Activated T-helper 1 cell treated with anti-CD3 and anti-CD28 coated beads, Interleukin-12 subunit alpha, Interleukin-12 subunit beta, Interleukin-2, Interleukin-4 antibody, amounts not matched to agents 30 ng/mL and 10 ng/mL and 1 ng/mL, durations not matched to agents 14 hours and 24 hours and 36 hours (primary cell): ENCODE measurements at regions not wholly inside any gene's neighbourhood (a gene's known extent, or its start where the extent isn't known, plus 50 kb on each side); places are given as distances from the start of the nearest gene placed in this dataset.
"Not testable (repeated sequence)": the region's sequence is repeated elsewhere in the genome, so short reads cannot be mapped to it uniquely, and the experiment has no call there.

Experiments
- DNase-seq: peaks from one replicate; pipeline ENCODE4 v3.0.0; 2021; ENCODE audit warnings: low spot score
- H3K27ac Mint-ChIP-seq: one replicate; pipeline ENCODE4 v1.8.0; 2021; ENCODE audit warnings: mild to moderate bottlenecking, mixed read lengths
- H3K27me3 Mint-ChIP-seq: one replicate; pipeline ENCODE4 v1.8.0; 2022; ENCODE audit warnings: mild to moderate bottlenecking, moderate library complexity, mixed read lengths; ENCODE audit not compliant: insufficient read depth
- H3K36me3 Mint-ChIP-seq: one replicate; pipeline ENCODE4 v1.8.0; 2021; ENCODE audit warnings: low read depth, mixed read lengths
- H3K4me1 Mint-ChIP-seq: one replicate; pipeline ENCODE4 v1.8.0; 2021; ENCODE audit warnings: low read depth, mixed read lengths
- H3K4me3 Mint-ChIP-seq: one replicate; pipeline ENCODE4 v1.8.0; 2021; ENCODE audit warnings: mild to moderate bottlenecking, moderate library complexity, mixed read lengths
- H3K9me3 Mint-ChIP-seq: one replicate; pipeline ENCODE4 v1.8.0; 2021; ENCODE audit warnings: mixed read lengths
- intact Hi-C: fragments of 100-400 bp; cut with micrococcal nuclease; formaldehyde crosslinking; loops from one replicate; pipeline ENCODE4 v1.15.1; 2024

DNA sequence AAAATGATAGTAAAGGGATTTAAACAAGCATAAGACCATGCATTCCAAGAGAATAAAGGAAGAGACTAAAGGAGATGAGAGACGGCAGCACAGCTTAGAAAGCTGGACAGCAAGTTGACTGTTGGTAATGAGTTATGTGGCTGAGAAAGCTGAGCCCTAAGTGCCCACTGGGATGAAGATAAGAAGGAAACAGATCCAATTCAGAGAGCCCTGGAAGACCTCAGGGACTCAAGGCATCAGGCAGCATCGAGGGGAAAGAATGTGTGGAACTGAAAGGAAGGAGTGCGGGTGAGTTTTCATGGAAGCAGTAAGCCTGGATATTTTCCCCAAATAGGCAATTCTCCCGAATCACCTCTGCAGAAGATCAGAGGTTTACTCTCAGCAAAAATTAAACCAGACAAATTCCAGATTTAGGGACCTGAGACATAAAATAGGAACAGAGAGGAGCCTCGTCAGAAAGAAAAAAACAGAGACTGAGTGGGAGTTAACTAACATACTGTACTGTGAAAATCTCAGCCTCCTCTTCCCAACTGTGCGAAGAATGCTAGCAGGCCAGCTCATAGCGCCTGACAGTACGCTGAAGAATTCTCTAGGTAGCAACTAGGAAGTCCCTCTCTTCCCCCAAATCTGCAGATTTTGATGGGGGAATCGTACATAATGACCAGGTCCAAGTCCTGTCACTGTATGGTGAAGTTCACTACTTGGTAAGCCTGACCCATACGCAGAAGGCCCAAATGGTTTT is 187.7 kb upstream of the TAPT1 start:
- no peak for DNase-seq
- H3K4me3 Mint-ChIP-seq: no peak overlapping the region
- no peaks in the 10 kb centered on the region for H3K9me3 Mint-ChIP-seq
- H3K36me3 Mint-ChIP-seq: no peaks in the 10 kb centered on the region
- H3K4me1 Mint-ChIP-seq: no peaks in the 10 kb centered on the region
- no peaks in the 10 kb centered on the region for H3K27me3 Mint-ChIP-seq
- intact Hi-C loops: no loop called here
- no peak overlapping the region for H3K27ac Mint-ChIP-seq

DNA sequence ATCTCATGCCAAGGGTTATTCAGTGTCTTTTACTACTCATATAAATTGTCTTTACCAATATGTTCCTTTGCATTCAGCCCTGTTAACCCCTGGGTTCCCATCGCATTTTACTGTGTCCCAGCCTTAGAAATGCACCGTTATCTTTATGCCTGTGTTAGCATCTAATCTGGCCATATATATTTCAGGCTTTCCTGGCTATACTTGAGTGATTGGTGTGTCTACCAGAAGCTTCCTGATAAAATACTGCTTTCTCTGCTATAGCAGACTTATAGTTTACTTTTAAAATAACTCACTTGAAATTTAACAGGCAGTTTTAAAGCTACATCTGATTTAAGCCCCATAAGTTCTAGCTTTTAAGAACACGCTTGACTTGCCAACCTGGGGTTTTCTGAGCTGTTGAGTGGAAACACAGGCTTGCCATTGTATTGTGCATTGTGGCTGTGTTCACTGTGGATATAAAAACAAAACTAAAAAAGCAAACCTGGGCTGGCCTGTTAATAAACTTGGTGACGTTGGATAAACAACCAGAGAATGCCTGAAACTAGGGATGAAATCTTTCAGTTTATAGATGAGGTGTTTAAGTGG is 185.3 kb upstream of the TAPT1 start:
- Mint-ChIP-seq H3K27me3 (no peaks in the 10 kb centered on the region), H3K4me1 (no peaks in the 10 kb centered on the region)

DNA sequence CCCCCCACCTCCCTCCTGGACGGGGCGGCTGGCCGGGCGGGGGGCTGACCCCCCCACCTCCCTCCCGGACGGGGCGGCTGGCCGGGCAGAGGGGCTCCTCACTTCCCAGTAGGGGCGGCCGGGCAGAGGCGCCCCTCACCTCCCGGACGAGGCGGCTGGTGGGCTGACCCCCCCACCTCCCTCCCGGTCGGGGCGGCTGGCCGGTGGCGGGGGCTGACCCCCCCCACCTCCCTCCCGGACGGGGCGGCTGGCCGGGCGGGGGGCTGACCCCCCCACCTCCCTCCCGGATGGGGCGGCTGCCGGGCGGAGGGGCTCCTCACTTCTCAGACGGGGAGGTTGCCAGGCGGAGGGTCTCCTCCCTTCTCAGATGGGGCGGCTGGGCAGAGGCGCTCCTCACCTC is 166.9 kb upstream of the TAPT1 start:
- H3K9me3 Mint-ChIP-seq, H3K27me3 Mint-ChIP-seq, H3K4me1 Mint-ChIP-seq, H3K36me3 Mint-ChIP-seq, DNase-seq, H3K4me3 Mint-ChIP-seq, H3K27ac Mint-ChIP-seq, intact Hi-C loops: not testable (repeated sequence)

More for the DNA sequence above, 185.3 kb upstream of the TAPT1 start:
- intact Hi-C loops: no loop called here
- DNase-seq: no peak
- Mint-ChIP-seq H3K36me3 (no peaks in the 10 kb centered on the region), H3K4me3 (no peak overlapping the region), H3K27ac (no peak overlapping the region), H3K9me3 (no peaks in the 10 kb centered on the region)

DNA sequence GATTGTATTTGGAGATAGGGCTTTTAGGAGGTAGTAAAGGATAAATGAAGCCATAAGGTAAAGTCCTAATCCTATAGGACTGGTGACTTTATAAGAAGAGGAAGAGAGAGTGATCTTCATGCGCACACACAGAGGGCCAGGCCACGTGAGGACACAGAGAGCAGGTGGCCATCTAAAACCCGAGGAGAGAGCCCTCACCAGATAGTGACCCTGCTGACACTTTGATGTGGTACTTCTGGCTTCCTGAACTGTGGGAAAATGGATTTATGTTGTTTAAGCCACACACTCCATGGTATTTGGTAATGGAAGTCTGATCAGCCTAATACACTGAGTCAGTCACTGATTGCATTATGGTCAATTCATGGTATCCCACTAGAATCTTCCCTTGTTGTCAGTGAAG is 164.9 kb upstream of the TAPT1 start:
- Mint-ChIP-seq H3K36me3 (no peaks in the 10 kb centered on the region), H3K27ac (no peak overlapping the region), H3K4me1 (no peaks in the 10 kb centered on the region), H3K27me3 (no peaks in the 10 kb centered on the region), H3K4me3 (no peak overlapping the region), H3K9me3 (no peaks in the 10 kb centered on the region)
- intact Hi-C loops: no loop called here
- no peak for DNase-seq

DNA sequence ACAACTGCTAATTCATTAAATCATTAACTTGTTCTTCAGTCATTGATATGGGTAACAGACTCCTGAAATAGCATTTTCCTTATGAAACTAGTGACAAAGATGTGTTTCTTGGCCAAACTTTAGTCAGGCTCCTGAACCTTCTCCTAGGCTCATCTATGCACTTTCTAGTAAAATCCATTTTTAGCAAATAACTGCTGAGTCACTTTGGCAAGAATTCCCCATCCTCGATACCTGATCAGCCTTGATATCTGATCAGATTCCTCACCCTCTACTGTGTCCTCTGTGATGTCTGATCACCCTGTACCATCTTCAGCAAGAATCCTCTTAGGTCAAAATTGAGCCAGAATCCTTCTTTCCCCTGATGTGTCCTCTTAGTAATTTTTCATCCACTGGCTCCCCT is 161.2 kb upstream of the TAPT1 start:
- DNase-seq: no peak
- intact Hi-C loops: no loop called here
- no peaks in the 10 kb centered on the region for H3K4me1 Mint-ChIP-seq
- H3K9me3 Mint-ChIP-seq: no peaks in the 10 kb centered on the region
- no peak overlapping the region for H3K4me3 Mint-ChIP-seq
- no peaks in the 10 kb centered on the region for H3K27me3 Mint-ChIP-seq
- H3K36me3 Mint-ChIP-seq: no peaks in the 10 kb centered on the region
- no peak overlapping the region for H3K27ac Mint-ChIP-seq

DNA sequence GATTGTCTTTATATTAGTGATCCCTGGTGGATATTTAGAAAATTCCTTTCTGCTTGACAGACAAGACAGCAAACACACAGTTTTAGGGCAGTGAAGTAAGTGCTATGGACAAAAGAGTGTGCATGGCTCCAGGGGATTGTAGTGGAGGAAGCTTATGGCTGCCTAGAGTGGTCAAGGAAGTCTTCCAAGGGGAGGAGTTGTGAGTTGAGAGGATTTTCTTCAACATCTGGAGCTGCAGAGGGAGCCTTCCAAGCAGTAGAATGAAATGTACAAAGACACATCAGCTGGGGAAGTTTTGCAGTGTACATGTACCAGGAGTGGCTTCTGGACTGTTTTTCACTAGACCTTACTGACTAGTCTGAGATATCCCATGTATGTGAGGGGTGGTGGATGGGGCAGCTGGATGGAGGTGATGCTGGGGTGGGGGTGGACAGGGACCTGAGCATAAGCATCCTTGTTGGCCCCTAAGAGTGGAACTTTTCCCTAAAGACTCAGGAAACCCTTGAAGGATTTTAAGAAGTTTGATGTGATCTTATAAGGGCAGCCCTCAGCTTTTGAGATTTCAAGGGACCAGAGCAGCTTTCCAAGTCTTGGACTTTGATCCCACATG is 160.5 kb upstream of the TAPT1 start:
- Mint-ChIP-seq H3K4me3 (no peak overlapping the region), H3K9me3 (no peaks in the 10 kb centered on the region), H3K27me3 (no peaks in the 10 kb centered on the region), H3K4me1 (no peaks in the 10 kb centered on the region), H3K36me3 (no peaks in the 10 kb centered on the region), H3K27ac (no peak overlapping the region)
- DNase-seq: no peak
- intact Hi-C loops: no loop called here

DNA sequence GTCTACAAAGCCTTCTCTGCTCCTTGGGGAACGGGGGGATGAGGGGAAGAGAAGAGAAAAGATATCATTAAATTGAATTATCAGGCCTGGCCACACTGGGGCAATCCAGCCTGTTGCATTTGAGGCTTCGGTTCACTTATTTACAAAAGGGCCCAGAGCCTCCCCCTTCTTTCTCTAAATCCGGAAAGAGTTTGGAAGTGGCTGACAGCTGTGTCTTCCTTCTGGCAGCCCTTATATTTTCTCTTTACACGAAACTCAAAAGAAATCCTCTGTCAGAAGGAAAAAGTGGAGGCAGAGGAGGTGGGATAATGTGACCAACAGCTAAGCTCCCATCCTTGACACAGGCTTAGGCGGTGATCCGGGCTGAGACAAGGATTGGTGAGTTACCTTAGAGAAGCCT is 158.3 kb upstream of the TAPT1 start:
- Mint-ChIP-seq H3K36me3 (no peaks in the 10 kb centered on the region), H3K27ac (no peak overlapping the region), H3K4me1 (no peaks in the 10 kb centered on the region), H3K9me3 (no peaks in the 10 kb centered on the region), H3K4me3 (no peak overlapping the region), H3K27me3 (no peaks in the 10 kb centered on the region)
- no peak for DNase-seq
- intact Hi-C loops: no loop called here

DNA sequence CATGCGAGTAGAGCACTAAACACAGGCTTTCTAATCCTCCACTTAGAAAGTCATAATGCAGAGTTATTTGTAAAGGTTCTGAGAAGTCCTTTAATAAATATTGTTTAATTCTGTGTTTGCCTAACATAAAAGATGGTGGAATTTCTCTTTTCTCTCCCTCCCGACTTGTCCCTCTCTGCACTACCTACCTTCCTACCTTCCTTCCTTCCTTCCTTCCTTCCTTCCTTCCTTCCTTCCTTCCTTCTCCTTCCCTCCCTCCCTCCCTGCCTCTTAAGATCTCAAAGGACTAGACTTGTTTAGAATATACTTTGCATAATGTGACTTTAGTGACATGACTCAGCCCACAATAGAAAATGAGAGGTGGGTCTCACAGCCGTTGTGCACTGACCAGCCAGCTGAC is 156.3 kb upstream of the TAPT1 start:
- no peak for DNase-seq
- Mint-ChIP-seq H3K4me1 (no peaks in the 10 kb centered on the region), H3K27me3 (no peaks in the 10 kb centered on the region), H3K9me3 (no peaks in the 10 kb centered on the region), H3K27ac (no peak overlapping the region), H3K36me3 (no peaks in the 10 kb centered on the region), H3K4me3 (no peak overlapping the region)
- intact Hi-C loops: no loop called here

DNA sequence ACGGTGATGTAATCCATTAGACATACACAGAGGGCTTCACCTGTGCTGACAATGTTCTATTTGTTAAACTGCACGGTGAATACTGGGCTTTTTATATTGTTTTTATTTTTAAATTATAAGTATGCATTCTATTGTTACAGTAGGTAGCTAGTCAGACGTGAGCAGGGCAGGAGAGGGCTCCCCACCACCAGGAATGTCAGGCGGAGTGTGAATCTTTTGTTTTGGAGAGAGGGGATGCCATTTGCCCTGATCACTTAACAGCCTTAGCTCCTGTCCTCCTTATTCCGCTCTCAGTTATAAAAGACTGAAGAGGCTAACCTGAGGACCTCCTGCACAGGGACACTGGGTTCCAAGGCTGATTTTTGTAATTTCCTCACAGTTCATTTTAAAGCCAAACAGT is 151.6 kb upstream of the TAPT1 start:
- H3K9me3 Mint-ChIP-seq: no peaks in the 10 kb centered on the region
- no peak overlapping the region for H3K27ac Mint-ChIP-seq
- no peak for DNase-seq
- H3K4me3 Mint-ChIP-seq: no peak overlapping the region
- H3K4me1 Mint-ChIP-seq: no peaks in the 10 kb centered on the region
- intact Hi-C loops: no loop called here
- no peaks in the 10 kb centered on the region for H3K27me3 Mint-ChIP-seq
- H3K36me3 Mint-ChIP-seq: no peaks in the 10 kb centered on the region

DNA sequence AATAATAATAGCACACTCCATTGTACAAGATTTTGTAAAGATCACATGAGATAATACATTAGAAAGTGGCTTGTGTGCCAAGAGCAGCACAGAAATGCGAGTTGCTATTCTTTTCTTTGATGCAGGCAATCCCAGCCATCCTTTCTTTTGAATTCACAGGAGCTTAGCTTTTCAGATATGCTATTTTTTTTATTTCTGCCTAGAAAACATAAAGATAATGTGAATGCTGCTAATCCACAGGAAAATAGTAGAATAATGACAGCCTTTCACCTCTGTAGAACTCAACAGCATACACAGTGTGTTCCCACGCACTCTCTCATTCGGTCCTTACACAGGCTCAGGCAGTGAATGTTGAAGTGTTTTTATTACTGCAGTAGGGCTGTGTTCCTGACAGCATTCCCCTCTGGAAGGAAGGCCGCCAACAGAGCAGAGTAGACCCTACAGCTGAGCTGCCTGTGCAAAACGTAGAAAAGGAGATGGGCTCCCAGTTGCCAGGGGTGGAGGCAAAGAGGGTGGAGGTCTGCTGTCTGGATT is 138.8 kb upstream of the TAPT1 start:
- Mint-ChIP-seq H3K27me3 (no peaks in the 10 kb centered on the region), H3K4me3 (no peak overlapping the region), H3K27ac (no peak overlapping the region), H3K9me3 (no peaks in the 10 kb centered on the region), H3K36me3 (no peaks in the 10 kb centered on the region), H3K4me1 (no peaks in the 10 kb centered on the region)
- no peak for DNase-seq
- intact Hi-C loops: no loop called here

DNA sequence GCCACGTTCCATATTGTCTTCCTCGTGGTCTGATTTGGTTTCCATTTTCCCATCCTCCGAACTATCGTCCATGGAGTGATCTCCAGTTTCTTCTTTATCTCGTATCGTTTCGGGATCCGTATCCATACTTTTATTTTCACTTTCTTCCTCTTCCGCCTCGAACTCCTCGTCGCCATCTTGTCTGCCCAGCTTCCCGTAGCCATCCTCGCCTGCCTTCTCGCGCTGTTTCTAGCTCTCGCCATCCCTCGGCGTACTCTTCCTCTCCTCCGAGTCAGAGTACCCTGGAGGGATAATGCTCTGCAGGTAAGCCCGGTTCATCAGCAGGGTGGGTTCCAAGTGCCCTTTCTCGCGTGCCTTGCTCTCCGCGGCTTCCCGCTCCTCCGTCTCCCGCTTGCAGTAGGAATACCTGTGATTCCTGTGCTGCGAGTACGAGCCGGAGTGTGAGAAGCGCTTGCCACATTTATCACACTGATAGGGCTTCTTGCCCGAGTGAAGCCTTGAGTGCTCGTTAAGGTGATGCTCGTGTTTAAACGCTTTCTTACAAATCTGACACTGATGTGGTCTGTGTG is 134.5 kb upstream of the TAPT1 start:
- no peaks in the 10 kb centered on the region for H3K27me3 Mint-ChIP-seq
- no peak overlapping the region for H3K27ac Mint-ChIP-seq
- no peaks in the 10 kb centered on the region for H3K36me3 Mint-ChIP-seq
- no peaks in the 10 kb centered on the region for H3K4me1 Mint-ChIP-seq
- no peaks in the 10 kb centered on the region for H3K9me3 Mint-ChIP-seq
- intact Hi-C loops: no loop called here
- no peak for DNase-seq
- H3K4me3 Mint-ChIP-seq: no peak overlapping the region

DNA sequence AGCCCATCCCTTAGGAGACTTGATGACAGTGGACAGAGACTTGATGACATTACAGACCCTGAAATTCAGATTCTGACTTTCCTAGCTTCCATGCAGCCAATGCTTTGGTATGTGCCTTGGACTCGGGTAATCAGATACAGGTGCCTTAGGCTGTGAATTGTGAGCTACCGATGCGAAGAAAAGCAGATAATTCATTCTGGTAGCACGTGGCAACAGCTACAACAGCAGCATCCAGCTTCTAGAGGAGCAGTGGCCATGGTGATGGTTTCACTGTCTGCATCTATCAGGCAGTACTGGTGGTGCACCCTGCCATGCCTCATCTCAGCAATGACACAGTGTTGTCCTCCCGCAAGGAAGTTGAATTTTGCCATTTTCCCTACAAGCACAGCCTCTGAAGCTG is 126.9 kb upstream of the TAPT1 start:
- no peaks in the 10 kb centered on the region for H3K9me3 Mint-ChIP-seq
- DNase-seq: no peak
- no peak overlapping the region for H3K4me3 Mint-ChIP-seq
- H3K27me3 Mint-ChIP-seq: no peaks in the 10 kb centered on the region
- intact Hi-C loops: no loop called here
- H3K27ac Mint-ChIP-seq: no peak overlapping the region
- no peaks in the 10 kb centered on the region for H3K36me3 Mint-ChIP-seq
- H3K4me1 Mint-ChIP-seq: no peaks in the 10 kb centered on the region

DNA sequence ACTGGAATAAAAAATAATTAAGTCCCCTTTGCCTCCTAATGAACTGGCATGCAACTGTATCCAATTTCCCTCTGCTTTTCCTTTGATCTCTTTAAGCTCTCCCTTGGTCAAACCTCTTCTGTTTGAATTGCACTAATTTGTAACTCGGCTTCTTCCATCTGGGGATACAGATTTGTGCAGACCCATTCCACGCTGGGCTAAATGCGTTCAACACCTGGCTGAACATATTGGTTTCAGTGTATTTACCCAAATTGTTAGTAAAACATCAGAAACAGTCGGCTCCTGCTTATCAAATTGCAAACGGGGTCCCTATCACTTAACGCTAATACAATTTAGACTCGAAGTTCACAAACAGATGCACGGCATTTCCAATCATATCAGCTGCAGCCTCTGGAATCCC is 124.9 kb upstream of the TAPT1 start:
- no peak overlapping the region for H3K27ac Mint-ChIP-seq
- no peaks in the 10 kb centered on the region for H3K36me3 Mint-ChIP-seq
- no peak for DNase-seq
- no peak overlapping the region for H3K4me3 Mint-ChIP-seq
- H3K9me3 Mint-ChIP-seq: no peaks in the 10 kb centered on the region
- no peaks in the 10 kb centered on the region for H3K27me3 Mint-ChIP-seq
- H3K4me1 Mint-ChIP-seq: no peaks in the 10 kb centered on the region
- intact Hi-C loops: no loop called here
